ENCODE measurements at regions not wholly inside any gene's neighbourhood (a gene's known extent, or its start where the extent isn't known, plus 50 kb on each side); places are given as distances from the start of the nearest gene placed in this dataset.
"Not testable (repeated sequence)": the region's sequence is repeated elsewhere in the genome, so short reads cannot be mapped to it uniquely, and the experiment has no call there.

DNA sequence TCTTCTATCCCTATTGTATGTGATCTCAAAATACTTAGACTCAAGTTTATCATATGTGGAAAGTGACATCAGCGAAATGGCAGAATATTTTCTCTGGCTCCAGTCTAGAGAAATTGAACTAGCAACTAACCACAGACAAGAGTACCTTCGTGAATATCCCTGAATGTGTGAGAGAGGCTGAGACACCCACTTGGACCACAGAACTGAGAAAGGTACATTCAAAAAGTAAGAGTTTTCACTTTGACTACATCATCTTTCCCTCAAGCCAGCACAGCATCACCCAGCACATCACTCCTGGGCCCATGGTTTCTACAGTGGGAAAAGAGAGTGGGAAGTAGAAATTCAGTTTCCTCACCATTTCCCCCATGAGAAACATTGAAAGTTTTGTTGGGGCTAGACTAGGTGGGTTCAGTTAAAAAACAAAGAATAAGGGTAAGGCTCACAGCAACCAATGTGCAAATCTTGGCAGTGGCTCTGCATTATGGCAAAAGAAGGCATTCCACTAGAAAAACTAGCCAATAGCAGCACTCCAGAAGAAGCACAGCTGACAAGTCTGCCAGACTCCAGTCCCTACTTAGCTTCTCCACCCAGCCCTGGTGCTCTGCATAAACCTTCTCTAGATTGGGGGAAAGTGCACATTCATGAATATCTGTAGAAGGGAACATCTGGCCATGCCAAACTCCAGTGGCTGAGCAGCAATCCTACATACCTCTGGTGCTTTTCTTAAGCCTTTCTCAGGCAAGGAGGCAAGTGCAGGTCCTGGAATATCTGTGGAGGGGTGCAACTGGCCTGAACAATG is 225.6 kb upstream of the VLDLR start:
- DNase-seq (ENCODE audit: low spot score) = no peak

DNA sequence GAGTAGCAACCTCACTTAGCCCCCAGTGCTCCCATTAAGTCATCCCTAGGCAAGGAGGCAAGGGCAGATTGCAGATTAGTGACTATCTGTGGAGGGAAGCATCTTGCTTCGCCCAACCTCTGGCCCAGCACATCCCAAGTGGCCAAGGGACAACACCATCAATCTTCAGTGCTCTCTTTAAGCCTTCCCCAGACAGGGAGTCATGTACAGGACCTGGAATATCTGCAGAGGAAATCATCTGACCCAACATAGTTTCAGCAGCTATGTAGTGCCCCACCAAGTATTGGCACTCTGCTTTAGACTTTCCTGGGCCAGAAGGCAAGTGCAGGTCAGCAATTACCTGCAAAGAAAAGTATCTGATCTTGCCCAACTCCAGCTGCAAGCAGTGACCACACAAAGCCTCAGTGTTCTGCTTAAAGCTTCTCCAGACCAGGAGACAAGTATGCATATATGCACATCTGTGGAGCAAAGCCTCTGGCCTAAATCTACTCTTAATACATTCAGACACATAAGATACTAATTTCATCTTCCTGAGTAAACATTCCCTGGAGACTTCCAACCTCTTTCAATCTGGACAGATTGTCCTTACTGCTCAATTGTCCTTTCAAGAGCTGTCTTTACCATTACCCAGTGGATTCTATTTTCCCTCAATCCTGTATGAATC is 224.8 kb upstream of the VLDLR start:
- DNase-seq (ENCODE audit: low spot score) = no peak

DNA sequence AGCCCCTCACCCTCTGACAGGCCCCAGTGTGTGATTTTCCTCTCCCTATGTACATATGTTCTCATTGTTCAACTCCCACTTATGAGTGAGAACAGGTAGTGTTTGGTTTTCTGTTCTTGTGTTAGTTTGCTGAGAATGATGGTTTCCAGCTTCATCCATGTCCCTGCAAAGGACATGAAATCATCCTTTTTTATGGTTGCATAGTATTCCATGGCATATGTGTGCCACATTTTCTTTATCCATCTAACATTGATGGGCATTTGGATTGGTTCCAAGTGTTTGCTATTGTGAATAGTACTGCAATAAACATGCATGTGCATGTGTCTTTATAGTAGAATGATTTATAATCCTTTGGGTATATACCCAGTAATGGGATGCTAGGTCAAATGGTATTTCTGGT is 223.7 kb upstream of the VLDLR start:
- not testable (repeated sequence) for DNase-seq (ENCODE audit: low spot score)

DNA sequence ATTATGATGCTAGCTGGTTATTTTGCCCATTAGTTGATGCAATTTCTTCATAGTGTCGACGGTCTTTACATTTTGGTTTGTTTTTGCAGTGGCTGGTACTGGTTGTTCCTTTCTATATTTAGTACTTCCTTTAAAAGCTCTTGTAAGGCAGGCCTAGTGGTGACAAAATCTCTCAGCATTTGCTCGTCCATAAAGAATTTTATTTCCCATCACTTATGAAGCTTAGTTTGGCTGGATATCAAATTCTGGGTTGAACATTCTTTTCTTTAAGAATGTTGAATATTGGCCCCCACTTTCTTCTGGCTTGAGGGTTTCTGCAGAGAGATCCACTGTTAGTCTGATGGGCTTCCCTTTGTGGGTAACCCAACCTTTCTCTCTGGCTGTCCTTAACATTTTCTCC is 219.8 kb upstream of the VLDLR start:
- DNase-seq (ENCODE audit: low spot score) = not testable (repeated sequence)

DNA sequence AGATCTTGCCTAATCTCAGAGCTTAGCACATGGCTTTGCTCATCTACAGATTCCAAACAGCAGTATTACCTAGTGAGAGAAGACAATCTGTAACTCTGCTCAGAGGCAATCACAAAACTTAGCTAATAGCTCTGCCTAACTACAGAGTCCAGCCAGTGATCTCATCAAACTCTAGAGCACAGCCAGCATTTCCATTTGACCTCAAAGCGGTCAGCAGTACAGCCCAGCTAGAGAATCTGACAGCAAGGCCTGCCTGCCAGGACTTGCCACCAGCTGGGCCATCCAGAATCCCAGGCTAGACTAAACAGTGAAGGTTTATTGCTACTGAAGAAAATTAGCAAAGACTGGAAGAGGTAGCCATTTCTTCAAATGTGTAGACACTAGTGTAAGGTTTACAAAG is 217.9 kb upstream of the VLDLR start:
- DNase-seq (ENCODE audit: low spot score) = no peak

DNA sequence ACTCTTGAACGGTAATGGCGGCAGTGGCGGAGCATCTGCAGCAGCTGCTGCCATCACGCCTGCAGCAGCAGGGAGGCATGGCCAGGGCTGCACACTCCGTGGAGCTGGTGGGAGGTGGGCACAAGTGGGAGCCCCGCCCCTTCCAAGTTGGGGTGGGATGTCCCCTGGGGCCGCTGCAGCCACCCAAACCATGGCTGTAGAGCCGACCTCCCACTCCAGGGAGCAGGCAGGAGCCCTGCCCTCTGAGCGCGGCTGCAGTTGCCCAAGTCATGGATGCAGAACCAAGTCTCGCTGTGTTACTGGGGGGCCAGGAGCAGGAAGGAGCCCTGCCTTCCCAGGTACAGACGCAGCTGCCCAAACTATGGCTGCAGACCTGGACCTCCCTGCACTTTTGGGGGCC is 215.3 kb upstream of the VLDLR start:
- no peak for DNase-seq (ENCODE audit: low spot score)

DNA sequence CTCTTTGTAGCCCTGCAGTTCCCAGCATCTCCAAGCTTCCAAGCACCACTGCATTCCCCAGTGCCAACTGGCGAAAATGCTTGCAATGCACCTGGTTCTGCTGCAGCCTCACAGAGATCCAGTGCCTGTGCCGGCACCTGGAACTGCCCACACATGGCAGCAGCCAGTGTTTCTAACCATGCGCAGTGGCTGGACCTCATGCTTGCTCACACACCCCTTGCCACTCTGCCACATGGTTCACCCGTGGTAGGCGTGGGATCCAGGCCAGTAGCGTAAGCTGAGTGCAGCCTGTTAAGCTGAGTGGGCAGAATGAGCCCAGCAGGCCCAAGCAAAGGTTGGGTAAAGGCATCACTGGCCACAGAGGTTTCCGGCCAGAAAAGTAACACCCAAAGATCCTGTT is 214.1 kb upstream of the VLDLR start:
- DNase-seq (ENCODE audit: low spot score) = no peak

DNA sequence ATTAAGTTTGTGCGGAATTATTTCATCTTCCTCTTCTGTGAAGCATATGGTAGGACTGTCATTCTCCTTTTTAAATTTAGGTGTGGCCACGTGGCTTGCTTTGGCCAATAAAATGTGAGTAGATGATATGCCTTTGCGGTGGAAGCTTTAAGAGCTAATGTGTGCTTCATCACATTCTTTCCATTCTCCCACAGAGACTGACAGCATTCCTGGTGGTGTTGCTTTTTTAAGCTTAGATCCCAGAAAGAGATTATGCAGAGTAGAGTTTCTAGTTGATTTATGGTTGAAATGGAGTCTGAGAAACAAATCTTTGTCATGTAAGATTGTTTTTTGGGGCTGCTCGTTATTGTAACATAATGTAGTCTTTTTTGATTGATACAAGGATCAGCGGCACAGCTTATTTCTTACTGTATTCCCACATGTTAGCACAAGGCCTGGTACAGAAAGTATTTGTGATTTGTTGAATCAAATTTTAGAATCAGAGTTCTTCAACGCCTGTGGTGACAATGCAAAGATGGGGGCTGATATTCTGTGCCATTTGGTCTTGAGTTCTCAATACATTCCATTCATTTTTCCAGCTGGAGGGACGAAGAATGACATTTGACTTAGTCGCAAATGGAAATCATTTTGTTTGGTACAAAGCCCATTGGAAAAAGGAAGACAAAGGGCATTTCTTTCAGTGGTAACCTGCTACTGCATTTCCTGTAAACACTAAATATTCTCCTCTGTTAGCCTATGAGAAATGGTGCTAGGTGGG is 209.9 kb upstream of the VLDLR start:
- no peak for DNase-seq (ENCODE audit: low spot score)

DNA sequence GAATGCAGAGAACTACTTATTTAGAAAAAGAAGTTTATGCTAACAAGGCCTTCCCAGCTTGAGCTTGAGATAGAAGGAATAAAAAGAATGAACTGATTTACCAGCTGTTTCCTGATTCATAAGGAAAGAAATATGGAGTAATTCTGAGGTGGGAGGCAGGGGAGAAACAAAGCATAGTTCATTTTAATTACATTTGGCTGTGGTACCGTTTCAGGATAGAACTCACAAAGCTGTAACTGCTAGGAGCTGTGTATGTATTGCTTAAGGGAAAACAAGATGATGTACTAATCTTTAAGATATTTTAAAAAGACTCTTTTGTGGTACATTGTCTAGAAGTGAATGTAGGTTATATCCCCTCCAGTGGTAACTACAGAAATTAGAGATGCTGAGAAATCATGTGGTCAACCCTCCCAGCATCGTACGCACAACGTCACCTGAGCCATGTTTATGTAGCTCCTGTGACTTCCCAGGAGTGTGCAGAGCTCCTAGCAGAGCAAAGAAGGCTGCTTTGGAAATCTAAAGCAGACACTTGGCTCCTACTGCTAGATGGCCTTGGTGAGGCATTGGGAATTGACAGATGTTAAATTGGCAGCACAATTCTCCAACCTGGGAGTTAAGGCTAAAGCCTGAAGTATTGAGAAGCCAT is 208.3 kb upstream of the VLDLR start:
- no peak for DNase-seq (ENCODE audit: low spot score)

DNA sequence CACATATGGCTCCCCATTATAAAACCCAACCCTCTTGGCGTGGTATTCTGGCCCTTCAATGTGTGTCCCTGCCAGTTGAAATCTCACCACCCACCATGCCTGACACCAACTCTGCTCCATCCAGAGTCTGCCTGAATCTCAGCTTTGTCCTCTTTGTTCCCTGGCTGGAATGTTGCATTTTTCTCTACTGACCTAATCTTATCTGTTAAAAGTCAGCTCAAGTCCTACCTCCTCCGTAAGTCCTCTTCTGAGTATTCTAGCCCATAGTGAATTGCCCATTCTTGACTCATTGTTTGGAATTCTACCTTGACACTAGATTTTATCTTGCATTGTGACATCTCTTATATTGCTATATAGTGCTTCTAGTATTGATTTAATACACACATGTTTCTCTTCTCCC is 207.1 kb upstream of the VLDLR start:
- DNase-seq (ENCODE audit: low spot score) = no peak

DNA sequence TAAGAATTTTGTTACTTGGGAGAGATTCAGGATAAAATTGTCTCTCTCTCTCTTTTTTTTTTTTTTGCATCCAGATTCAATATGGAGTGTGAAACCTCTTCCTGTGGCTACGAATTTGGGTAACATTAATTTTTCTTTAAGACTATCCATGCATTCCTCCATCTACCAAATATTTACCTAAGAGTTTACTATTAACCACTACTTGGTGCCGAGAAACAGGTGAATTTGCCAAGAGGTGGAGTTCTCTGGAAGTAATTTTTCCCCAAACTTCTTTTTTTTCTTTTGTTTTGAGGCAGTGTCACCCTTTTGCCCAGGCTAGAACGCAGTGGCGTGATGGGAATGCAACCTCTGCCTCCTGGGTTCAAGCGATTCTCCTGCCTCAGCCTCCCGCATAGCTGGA is 206.3 kb upstream of the VLDLR start:
- no peak for DNase-seq (ENCODE audit: low spot score)

DNA sequence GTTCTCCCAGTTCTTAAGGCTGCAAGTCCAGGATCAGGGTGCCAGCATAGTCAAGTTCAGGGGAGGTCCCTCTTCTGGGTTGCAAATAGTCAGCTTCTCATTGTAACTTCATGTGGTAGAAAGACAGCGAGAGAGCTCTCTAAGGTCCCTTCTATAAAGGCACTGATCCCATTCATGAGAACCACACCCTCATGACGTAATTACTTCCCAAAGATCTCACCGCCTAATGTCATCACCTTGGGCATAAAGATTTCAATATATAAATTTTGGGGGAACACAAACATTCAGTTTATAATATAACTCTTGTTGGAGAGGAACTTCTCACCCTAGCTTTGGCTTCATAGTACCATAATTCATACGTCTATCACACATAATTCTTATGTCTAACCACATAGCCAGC is 203.9 kb upstream of the VLDLR start:
- DNase-seq (ENCODE audit: low spot score) = no peak

DNA sequence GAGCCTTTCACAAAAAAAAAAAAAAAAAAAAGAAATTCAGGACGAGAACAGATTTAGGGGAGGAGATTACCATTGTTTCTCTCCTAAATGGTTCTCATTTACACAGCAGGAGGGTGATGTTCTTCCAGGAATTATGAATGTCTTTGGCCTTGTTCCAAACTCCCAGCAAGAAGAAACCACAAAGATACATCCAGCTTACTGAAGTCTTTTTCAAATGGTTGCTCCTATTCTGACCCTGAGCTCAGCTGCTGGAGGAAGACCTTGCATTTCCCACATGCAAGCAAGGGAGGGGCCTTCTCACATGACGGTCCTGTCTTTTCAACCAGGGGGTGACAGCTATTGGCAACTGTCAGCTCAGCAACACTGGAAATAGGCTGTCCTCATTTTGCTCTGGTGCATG is 203.0 kb upstream of the VLDLR start:
- DNase-seq (ENCODE audit: low spot score) = no peak

DNA sequence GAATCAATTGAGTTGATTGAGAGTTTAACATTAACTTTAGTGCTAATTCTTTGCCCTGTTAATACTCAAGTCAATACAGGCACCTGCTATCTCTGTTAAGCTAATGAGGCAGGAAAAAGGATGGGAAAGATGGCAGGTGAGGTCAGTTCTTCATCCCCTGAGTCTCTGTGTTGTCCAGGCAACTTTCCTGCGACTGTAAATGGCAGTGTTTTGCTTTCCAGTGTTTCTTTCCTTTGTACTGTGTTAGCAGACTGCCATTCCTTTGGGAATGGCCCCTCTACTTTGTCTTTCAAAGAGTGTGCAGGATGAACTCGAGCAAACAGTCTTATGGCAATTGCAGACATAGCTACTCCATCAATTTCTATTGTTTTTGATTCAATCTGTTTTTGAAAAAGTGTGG is 202.2 kb upstream of the VLDLR start:
- DNase-seq (ENCODE audit: low spot score) = no peak

DNA sequence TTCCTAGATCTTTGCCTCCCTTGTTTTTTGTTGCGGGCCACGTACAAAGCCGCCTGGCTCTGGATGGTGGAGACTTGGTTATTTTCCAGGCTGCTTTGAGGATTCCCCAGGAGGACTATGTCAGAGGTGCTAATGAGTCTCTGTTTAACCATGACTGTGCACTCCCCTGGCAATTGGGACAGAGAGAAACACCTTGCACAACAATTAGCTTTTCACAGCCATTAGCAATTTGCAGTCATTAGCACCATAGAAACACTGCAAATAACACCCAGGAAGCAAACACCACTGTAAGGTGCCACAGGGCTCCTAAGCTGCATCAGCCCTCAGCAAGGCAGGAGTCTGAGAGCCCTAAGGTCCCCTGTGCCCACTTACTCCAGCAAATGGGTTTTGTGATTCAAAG is 201.0 kb upstream of the VLDLR start:
- DNase-seq (ENCODE audit: low spot score) = no peak

DNA sequence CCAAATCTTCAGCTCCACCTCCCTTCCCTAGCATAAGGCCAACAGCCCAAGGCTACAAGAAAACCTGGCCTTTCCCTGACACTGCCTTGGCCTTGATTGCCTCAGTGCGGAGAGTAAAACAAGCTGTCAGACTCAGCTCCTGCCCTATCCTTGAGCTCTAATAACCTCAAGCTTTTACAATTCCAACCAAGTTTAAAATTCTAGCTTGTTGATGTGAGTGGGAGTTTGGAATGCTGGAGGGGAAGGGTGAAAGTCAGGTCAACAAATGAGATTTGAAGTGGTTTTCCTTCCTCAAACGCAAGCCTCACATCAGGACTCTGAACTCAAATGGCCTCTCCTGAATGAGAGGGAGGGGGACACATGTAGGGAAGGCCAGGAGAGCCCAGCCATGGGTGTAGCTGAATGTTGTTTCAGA is 197.0 kb upstream of the VLDLR start:
- DNase-seq (ENCODE audit: low spot score) = no peak

DNA sequence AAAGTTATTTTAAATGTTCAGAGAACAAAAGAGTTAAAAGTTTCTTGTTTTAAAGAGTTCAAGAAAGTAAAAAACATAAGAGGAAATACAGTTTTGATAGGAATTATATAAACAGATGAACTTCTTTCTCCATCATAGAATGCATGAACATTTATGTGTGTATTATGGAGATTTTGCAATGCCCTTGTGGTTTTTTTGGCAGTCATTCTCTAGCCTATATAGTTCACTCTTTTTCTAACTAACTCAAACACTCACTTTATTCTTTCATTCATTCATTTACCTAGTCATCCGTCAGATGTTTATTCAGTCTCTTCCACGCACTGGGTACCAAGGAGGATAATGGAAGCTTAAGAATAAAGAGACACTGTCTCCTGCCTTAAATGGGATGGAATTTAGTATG is 195.9 kb upstream of the VLDLR start:
- DNase-seq (ENCODE audit: low spot score) = no peak

DNA sequence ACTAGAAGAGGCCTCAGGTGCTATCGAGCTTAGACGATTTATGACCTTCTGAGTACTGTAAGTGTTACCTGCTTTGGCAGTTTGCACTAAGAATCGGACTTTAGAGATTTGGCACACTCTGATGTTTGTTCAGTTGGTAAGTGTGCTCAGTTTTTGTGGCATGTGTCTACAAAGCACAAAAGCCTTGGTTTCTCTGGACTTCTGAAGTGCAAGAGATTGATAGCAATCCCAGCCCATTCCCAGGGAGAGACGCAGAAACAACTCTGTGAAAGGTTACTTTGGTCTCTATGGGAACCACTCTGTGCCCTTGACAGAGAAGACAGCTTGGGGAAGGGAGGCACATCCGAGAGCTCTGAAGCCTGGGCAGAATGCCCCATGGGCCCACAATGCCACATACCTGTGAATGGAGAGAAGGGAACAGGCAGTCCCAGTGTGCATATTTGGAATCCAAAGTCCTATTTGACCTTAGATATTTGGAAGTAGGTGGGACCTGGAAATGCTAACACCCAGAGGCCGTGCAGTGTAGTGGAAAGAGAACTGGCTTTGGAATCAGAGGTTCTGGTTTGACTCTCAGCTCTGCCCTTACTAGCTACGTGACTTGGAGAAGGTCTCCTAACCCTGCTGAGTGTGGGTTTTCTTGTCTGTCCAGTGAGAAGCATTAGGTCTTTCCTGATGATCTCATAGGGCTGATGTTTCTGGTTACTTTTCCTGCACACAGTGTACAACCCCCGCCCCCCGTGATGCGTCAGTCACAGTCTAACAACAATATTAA is 194.3 kb upstream of the VLDLR start:
- no peak for DNase-seq (ENCODE audit: low spot score)

DNA sequence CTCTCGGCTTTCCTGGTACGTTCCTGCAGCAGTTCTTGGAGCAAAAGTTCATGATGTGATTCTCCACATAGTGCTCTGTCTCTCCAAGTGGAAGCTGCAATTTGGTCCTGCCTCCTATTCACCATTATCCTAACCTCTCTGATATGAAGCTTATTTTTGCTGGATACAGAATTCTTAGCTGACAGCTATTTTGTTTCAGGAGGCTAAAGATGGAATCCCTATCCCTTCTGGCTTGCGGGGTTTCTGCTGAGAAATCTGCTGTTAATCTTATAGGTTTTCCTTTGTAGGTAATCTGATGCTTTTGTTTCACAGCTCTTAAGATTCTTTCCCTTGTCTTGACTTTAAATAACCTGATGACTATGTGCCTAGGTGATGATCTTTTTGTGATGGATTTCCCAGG is 181.6 kb upstream of the VLDLR start:
- no peak for DNase-seq (ENCODE audit: low spot score)

DNA sequence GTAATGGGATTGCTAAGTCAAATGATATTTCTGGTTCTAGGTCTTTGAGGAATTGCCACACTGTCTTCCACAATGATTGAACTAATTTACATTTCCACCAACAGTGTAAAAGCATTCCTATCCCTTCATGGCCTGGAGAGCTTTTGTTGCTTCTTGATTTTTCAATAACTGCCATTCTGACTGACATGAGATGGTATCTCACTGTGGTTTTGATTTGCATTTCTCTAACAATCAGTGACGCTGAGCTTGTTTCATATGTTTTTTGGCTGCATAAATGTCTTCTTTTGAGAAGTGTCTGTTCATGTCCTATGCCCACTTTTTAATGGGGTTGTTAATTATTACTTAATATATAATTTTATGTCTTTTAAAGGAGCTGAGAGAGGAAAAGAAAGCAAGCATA is 177.7 kb upstream of the VLDLR start:
- not testable (repeated sequence) for DNase-seq (ENCODE audit: low spot score)

DNA sequence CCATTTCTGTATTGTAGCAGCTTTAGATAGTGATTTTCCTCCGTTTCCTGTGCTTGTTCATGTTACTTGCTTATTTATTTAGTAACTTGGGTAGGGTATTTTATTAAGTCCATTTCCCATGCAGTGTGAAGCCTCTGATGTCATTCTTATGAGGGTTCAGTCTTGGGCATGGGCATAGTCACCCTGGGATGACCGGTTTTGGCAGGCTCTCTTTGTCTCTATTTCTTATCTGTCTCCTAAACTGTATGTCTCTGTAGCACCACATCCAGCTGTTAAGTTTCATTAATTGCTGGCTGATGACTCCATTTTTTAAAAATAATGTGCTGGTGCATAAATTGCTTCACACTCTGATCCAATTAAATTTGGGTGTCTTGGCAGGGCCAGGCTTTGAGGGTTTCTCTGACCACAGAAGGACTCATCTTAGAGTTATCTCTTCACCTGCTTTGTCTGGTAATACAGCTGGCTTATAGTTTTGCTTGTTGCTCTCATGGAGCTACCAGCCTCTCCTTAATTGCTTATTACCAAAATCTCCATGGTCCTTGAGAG is 173.3 kb upstream of the VLDLR start:
- DNase-seq (ENCODE audit: low spot score) = no peak

DNA sequence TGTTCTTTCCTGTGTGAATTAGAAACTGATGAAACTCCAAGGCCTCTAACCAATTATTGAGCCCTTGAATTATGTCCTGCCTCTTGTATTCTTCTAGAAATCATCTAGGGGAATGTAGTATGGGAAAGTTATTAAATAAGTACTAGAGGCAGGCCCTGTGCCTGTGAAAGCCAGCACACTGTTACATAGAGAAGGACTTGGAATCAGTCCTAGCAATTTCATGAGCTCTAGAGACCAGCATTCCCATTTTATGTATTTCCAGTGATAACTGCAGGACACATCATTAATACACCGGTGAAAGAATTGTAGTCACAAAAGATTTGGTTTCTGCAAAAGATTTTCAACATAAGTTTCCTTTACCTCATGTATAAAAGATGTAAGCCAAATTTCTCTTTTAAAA is 168.5 kb upstream of the VLDLR start:
- DNase-seq (ENCODE audit: low spot score) = no peak

All from CD4-positive, alpha-beta T cell treated with Interleukin-15 for 4 hours (primary cell).